ENCODE measurements at regions not wholly inside any gene's neighbourhood (a gene's known extent, or its start where the extent isn't known, plus 50 kb on each side); places are given as distances from the start of the nearest gene placed in this dataset.

GRCh38 chr18:8458546-8459215, 150.6 kb upstream of the RAB12 start:
- DNase-seq, result no peak

- DNase-seq, result no peak
These were observed 148.5 kb upstream of the RAB12 start for GRCh38 chr18:8460748-8461147.

GRCh38 chr18:8461544-8461943, 147.7 kb upstream of the RAB12 start:
- no peak for DNase-seq

- no peak for DNase-seq
These were observed 146.5 kb upstream of the RAB12 start for GRCh38 chr18:8462651-8463185.

GRCh38 chr18:8463791-8464190, 145.4 kb upstream of the RAB12 start:
- no peak for DNase-seq

GRCh38 chr18:8468191-8468590, 141.0 kb upstream of the RAB12 start:
- DNase-seq, result no peak

- no peak for DNase-seq
These were observed 140.3 kb upstream of the RAB12 start for GRCh38 chr18:8468921-8469335.

GRCh38 chr18:8469544-8470130, 139.6 kb upstream of the RAB12 start:
- DNase-seq, result no peak

- no peak for DNase-seq
These were observed 137.9 kb upstream of the RAB12 start for GRCh38 chr18:8471372-8471771.

- DNase-seq, result no peak
These were observed 134.6 kb upstream of the RAB12 start for GRCh38 chr18:8474661-8475060.

- DNase-seq, result no peak
These were observed 131.6 kb upstream of the RAB12 start for GRCh38 chr18:8477615-8478014.

GRCh38 chr18:8478166-8478967, 130.9 kb upstream of the RAB12 start:
- DNase-seq, result no peak

- DNase-seq, result no peak
These were observed 130.3 kb upstream of the RAB12 start for GRCh38 chr18:8478968-8479370.

GRCh38 chr18:8479789-8480188, 129.4 kb upstream of the RAB12 start:
- DNase-seq, result no peak

- DNase-seq, result no peak
These were observed 128.5 kb upstream of the RAB12 start for GRCh38 chr18:8480506-8481328.

GRCh38 chr18:8484951-8485350, 124.3 kb upstream of the RAB12 start:
- no peak for DNase-seq

- no peak for DNase-seq
These were observed 119.5 kb upstream of the RAB12 start for GRCh38 chr18:8489761-8490160.

- DNase-seq, result no peak
These were observed 117.7 kb upstream of the RAB12 start for GRCh38 chr18:8491516-8491915.

GRCh38 chr18:8493141-8493540, 116.1 kb upstream of the RAB12 start:
- no peak for DNase-seq

- no peak for DNase-seq
These were observed 113.1 kb upstream of the RAB12 start for GRCh38 chr18:8496186-8496585.

- DNase-seq, result no peak
These were observed 110.3 kb upstream of the RAB12 start for GRCh38 chr18:8498905-8499304.

GRCh38 chr18:8499810-8500675, 109.2 kb upstream of the RAB12 start:
- no peak for DNase-seq

Data from NCI-H187 treated with DMSO at 0.1 percent for 48 hours (cell line).